ENCODE measurements at regions not wholly inside any gene's neighbourhood (a gene's known extent, or its start where the extent isn't known, plus 50 kb on each side); places are given as distances from the start of the nearest gene placed in this dataset.

DNA sequence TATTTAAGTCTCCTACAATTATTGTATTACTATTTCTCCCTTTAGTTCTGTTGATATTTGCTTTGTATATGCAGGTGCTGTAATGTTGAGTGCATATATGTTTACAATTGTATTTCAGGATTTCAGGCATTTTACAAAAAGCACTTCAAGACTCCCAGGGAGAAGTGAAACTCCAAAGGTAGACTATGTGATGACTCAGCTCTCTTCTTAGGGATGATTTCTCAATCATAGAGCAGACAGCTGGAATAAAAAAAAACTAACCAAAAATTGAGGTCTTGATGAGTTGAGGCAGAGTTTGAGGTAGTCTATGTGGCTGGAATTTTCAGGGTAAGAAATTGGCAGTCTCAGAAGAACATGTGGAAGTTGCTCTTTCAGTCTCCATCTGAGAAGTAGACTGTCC lies 786.1 kb downstream of the TFAP2A start:
- no peak for TF ChIP-seq GATA3 (IDR thresholded peaks at IDR 0.05; ENCODE audit: low read depth, low read length)
- no peak for TF ChIP-seq GATA2 (IDR thresholded peaks at IDR 0.05; ENCODE audit: low read depth, low read length)

Data from SH-SY5Y (cell line).